Body of pancreas (tissue), 4 donors: ENCODE measurements at regions not wholly inside any gene's neighbourhood (a gene's known extent, or its start where the extent isn't known, plus 50 kb on each side); places are given as distances from the start of the nearest gene placed in this dataset.

Experiments
- ATAC-seq: fragments of 150-250 bp; one replicate; pipeline ENCODE4 v1.9.1; 2016
- DNase-seq, 4 donors: peaks; one replicate each; pipeline ENCODE4 v3.0.0-alpha.2; 2019
- H3K27ac ChIP-seq, 4 donors: fragments of 200-600 bp; sonication (generic); 1 replicate in 3 of 4; 2 replicates in 1 of 4; pipeline versions ENCODE4 v1.5.1 to v1.6.1; 2016 to 2019; ENCODE audit warnings: mild to moderate bottlenecking in 1 of 4, mixed read lengths in 1 of 4, moderate library complexity in 1 of 4
- H3K27me3 ChIP-seq, 2 donors: fragments of 200-600 bp; sonication (generic); one replicate each; pipeline ENCODE4 v1.6.0; 2016; ENCODE audit warnings: mild to moderate bottlenecking in 1 of 2
- H3K36me3 ChIP-seq, 2 donors: fragments of 200-600 bp; sonication (generic); replicated peaks in 1 of 2; 2 replicates each; pipeline ENCODE4 v1.5.1; 2016; ENCODE audit warnings: low read depth in 2 of 2; ENCODE audit not compliant: insufficient read depth in 1 of 2
- H3K4me1 ChIP-seq: fragments of 200-600 bp; sonication (generic); one replicate; pipeline ENCODE4 v1.6.0; 2016
- H3K4me3 ChIP-seq, 2 donors: fragments of 200-600 bp; sonication (generic); 1 replicate in 1 of 2; 2 replicates in 1 of 2; pipeline ENCODE4 v1.5.1; 2016 to 2019
- H3K9me3 ChIP-seq, 3 donors: fragments of 200-600 bp; sonication (generic); 1 replicate in 2 of 3; 2 replicates in 1 of 3; pipeline ENCODE4 v1.5.1; 2016
- POLR2A ChIP-seq, 3 donors: fragments of 450-650 bp; IDR thresholded peaks; one replicate each; pipeline ENCODE4 v1.6.1; 2016; ENCODE audit warnings: antibody characterized with exemption in 3 of 3, mild to moderate bottlenecking in 2 of 3
- WGBS, 2 donors: methylation state at CpG; one replicate each; pipeline ENCODE4 v1.1.5; 2017; 5-methylcytosine and 5-hydroxymethylcytosine counted together
- intact Hi-C: fragments of 100-400 bp; cut with DNase I; formaldehyde crosslinking; loops from one replicate; pipeline ENCODE4 v1.15.1; 2023
- TF ChIP-seq, protein P1 (sequence below), 7 experiments: fragments of 450-650 bp in 4 of 7; fragments of 200-600 bp in 3 of 7; sonication (generic) in 3 of 7; IDR thresholded peaks; one replicate each; pipeline ENCODE4 v1.5.1; 2016 to 2019; ENCODE audit warnings: antibody characterized with exemption in 7 of 7

GRCh38 chr5:122222580-122222979 is 89.5 kb upstream of the SNCAIP start:
- Histone ChIP-seq H3K9me3 (no peaks in the 10 kb centered on the region), H3K27ac (no peak overlapping the region), H3K27me3 (no peaks in the 10 kb centered on the region), H3K4me1 (no peaks in the 10 kb centered on the region), H3K4me3 (no peak overlapping the region), H3K36me3 (no peaks in the 10 kb centered on the region)
- no peak for DNase-seq
- TF ChIP-seq, protein P1, sequence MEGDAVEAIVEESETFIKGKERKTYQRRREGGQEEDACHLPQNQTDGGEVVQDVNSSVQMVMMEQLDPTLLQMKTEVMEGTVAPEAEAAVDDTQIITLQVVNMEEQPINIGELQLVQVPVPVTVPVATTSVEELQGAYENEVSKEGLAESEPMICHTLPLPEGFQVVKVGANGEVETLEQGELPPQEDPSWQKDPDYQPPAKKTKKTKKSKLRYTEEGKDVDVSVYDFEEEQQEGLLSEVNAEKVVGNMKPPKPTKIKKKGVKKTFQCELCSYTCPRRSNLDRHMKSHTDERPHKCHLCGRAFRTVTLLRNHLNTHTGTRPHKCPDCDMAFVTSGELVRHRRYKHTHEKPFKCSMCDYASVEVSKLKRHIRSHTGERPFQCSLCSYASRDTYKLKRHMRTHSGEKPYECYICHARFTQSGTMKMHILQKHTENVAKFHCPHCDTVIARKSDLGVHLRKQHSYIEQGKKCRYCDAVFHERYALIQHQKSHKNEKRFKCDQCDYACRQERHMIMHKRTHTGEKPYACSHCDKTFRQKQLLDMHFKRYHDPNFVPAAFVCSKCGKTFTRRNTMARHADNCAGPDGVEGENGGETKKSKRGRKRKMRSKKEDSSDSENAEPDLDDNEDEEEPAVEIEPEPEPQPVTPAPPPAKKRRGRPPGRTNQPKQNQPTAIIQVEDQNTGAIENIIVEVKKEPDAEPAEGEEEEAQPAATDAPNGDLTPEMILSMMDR (IDR thresholded peaks at IDR 0.05): no peak
- no peak for TF ChIP-seq POLR2A (IDR thresholded peaks at IDR 0.05)
- no peak for ATAC-seq
- WGBS, 2 donors: 76 to 92% methylated on average over 4 to 6 of the region's 6 CpGs
- intact Hi-C loops: no loop called here

DNA sequence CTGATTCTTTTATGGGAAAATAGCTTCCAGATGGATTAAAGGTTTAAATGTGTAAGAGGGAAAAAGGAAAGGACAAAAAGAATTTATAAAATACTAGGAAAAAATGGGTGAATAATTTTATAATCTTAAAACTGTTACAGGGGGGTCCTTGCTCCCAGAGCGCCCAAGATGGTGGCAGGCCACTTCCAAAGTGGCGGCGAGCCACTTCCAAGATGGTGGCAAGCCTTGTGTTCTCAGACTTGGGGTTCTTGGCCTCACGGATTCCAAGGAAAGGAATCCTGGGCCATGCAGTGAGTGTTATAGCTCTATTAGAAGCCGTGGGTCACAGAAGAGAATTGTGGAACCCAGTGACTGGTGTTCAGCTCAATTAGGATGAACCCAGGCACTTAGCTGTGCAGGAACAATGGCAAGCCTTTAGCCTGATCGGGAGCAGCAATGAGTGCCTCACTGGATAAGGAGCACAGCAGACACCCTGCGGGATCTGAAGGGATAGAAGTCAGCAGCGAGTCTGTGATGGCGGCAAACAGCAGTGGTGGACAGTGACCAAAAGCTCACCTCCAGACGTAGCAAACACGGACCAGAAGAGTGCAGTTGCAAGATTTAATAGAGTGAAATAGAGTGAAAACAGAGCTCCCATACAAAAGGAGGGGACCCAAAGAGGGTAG is 83.2 kb upstream of the SNCAIP start:
- WGBS, 2 donors: 67 to 70% methylated on average over 11 of the region's 11 CpGs
- Histone ChIP-seq H3K9me3 (no peaks in the 10 kb centered on the region), H3K36me3 (no peaks in the 10 kb centered on the region), H3K4me3 (no peak overlapping the region), H3K4me1 (no peaks in the 10 kb centered on the region), H3K27ac (no peak overlapping the region), H3K27me3 (no peaks in the 10 kb centered on the region)
- no peak for DNase-seq
- intact Hi-C loops: no loop called here
- TF ChIP-seq, protein P1 (IDR thresholded peaks at IDR 0.05): no peak
- no peak for TF ChIP-seq POLR2A (IDR thresholded peaks at IDR 0.05)
- ATAC-seq: no peak

- TF ChIP-seq, protein P1 (IDR thresholded peaks at IDR 0.05): no peak
- no peak for TF ChIP-seq POLR2A (IDR thresholded peaks at IDR 0.05)
- DNase-seq: no peak
- no peaks in the 10 kb centered on the region for H3K27me3 ChIP-seq
- H3K4me3 ChIP-seq: no peak overlapping the region
- no peak overlapping the region for H3K27ac ChIP-seq
- no peak for ATAC-seq
- no peaks in the 10 kb centered on the region for H3K9me3 ChIP-seq
- no peaks in the 10 kb centered on the region for H3K36me3 ChIP-seq
- WGBS, 2 donors: 68 to 79% methylated on average over 5 of the region's 5 CpGs
- intact Hi-C loops: no loop called here
- H3K4me1 ChIP-seq: no peaks in the 10 kb centered on the region
Observed at GRCh38 chr5:122229551-122229950, 82.5 kb upstream of the SNCAIP start.

DNA sequence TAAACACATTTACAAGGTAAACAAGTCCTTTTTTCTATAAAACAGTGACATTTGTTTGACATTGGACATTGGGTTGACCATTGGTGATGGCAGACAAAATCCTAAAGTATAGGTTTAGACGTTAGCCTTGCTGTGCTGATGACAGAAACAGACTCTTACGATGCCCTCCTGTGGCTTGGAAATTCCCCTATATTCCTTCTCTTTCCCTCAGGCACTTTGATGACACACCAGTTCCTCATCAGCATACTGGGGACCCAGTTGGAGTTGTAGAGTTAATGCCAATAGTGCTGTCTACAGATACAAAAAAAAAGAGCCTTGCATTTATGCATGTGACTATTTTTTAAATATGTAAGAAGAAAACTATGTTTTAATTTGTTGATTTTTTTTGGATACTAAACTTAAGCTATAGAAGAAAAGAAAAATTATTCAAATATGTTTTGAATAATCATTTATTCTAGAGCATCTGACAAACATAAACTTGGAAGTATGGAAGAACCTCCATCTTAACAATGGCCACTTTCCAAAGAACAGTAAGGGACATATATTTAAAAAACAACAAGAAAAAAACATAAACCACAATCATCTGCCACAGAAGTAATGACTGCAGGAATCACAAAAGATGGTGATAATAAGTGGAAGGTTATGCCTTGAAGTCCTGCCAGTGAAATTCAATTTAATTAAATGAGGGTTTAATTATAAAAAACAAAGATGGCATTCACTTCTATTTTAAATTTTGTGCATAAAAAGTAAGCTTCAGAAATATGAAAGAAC is 75.6 kb upstream of the SNCAIP start:
- H3K27me3 ChIP-seq: no peaks in the 10 kb centered on the region
- no peaks in the 10 kb centered on the region for H3K9me3 ChIP-seq
- 38 to 62% methylated on average over 2 of the region's 2 CpGs for WGBS, 2 donors
- TF ChIP-seq POLR2A (IDR thresholded peaks at IDR 0.05): no peak
- TF ChIP-seq, protein P1 (IDR thresholded peaks at IDR 0.05): no peak
- H3K36me3 ChIP-seq: no peaks in the 10 kb centered on the region
- no peaks in the 10 kb centered on the region for H3K4me1 ChIP-seq
- H3K27ac ChIP-seq: no peak overlapping the region
- intact Hi-C loops: no loop called here
- no peak for DNase-seq
- no peak for ATAC-seq
- H3K4me3 ChIP-seq: no peak overlapping the region
